OCI-LY3 (cell line): ENCODE measurements at regions not wholly inside any gene's neighbourhood (a gene's known extent, or its start where the extent isn't known, plus 50 kb on each side); places are given as distances from the start of the nearest gene placed in this dataset.

Experiments used
- CTCF ChIP-seq: fragments of 200-600, 300-600 bp; sonication (generic); IDR thresholded peaks from 2 replicates; pipeline ENCODE4 v1.5.1; 2014; ENCODE audit warnings: antibody characterized with exemption, low read length, low read depth
- EZH2phosphoT487 ChIP-seq: fragments of 200-600 bp; shearing (Covaris generic); IDR thresholded peaks from 2 replicates; pipeline ENCODE4 v1.6.1; 2018; ENCODE audit warnings: antibody characterized with exemption, mixed run types, low read depth

- TF ChIP-seq CTCF (no peak), EZH2phosphoT487 (no peak)
Observed at GRCh38 chr18:35818353-35818667, 154.2 kb upstream of the RMP24 start.
